Activated gamma-delta T cell (primary cell): ENCODE measurements at regions not wholly inside any gene's neighbourhood (a gene's known extent, or its start where the extent isn't known, plus 50 kb on each side); places are given as distances from the start of the nearest gene placed in this dataset.

Source experiments
- DNase-seq: peaks from one replicate; lab custom pipeline; 2025; lab: John Stamatoyannopoulos, UW

GRCh38 chr6:93675856-93676417, 256.6 kb upstream of the EPHA7 start:
- no peak for DNase-seq

DNA sequence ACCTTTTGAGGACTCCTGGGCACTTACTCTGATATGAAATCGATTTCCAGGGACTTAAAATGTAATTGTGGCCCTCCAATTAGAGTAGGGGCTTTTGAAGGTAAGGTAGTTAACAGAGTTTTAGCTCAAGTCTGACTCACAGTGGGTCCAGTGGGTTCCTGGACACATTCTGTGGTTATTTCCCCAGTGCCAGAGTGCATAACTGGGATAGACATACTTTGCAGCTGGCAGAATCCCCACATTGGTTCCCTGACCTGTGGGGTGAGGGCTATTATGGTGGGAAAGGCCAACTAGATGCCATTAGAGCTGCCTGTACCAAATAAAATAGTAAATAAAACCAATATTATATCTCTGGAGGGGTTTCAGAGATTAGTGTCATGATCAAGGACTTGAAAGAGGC, 243.8 kb upstream of the EPHA7 start:
- DNase-seq: no peak

- DNase-seq: no peak
Measured at GRCh38 chr6:93654548-93654947, 235.2 kb upstream of the EPHA7 start.

DNA sequence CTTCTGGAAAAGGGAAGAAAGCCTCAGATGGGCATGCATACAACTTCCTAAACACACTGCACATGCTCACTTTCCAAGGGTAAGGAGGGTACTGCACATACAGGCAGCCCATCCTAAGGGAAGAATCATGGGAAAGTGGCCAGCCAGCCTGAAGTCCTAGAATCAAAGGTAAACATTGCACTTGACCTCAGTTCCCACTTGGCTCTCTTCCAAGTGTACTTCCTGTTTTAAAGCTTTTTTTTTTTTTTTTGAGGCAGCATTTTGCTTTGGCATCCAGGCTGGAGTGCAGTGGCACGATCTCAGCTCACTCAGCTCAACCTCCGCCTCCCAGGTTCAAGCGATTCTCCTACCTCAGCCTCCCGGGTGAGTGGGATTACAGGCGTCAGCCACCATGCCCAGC, 225.3 kb upstream of the EPHA7 start:
- DNase-seq: no peak

- no peak for DNase-seq
Measured at GRCh38 chr6:93639126-93639525, 219.8 kb upstream of the EPHA7 start.

- peak; percentile 5 for DNase-seq
Measured at GRCh38 chr6:93636987-93637664, 217.8 kb upstream of the EPHA7 start.

GRCh38 chr6:93624408-93624807, 205.0 kb upstream of the EPHA7 start:
- DNase-seq: no peak

DNA sequence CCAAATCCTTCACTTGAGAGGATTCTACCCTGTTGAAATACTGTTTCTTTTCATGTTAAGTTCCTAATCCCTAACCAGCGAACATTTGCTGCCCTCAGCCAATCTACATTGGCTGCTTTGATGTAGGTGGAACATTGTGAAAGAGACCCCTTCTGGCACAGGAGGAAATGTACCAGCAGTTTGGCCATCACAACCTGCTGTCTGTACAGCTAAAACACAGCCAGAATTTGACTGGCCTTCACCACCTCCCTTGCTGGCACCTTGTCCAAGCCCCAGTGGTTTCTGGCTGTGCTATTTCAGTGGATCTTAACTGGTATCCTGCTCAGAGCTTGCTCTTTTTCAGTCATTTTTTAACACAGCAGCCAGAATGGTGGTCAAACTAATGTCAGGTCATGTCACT, 202.1 kb upstream of the EPHA7 start:
- DNase-seq: no peak

DNA sequence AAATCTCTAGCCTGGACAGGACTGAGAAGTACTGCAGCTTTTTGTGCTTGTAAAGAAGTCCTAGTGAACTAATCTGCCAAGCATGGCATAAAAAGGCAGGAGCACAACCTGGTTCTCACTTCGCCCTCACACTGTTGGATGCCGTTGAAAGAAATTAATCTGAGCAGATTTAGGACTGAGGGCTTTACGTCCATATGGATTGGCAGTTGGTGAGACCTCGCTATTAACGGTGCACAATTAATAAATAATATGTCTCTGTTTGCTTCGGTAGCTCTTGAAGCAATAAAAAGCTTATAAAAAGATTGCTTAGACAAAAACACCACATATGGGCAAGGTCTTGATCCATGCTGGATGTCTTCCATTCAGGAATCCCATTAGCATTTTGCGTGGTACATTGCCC, 185.6 kb upstream of the EPHA7 start:
- DNase-seq: no peak

- no peak for DNase-seq
Measured at GRCh38 chr6:93592417-93592816, 173.1 kb upstream of the EPHA7 start.

DNA sequence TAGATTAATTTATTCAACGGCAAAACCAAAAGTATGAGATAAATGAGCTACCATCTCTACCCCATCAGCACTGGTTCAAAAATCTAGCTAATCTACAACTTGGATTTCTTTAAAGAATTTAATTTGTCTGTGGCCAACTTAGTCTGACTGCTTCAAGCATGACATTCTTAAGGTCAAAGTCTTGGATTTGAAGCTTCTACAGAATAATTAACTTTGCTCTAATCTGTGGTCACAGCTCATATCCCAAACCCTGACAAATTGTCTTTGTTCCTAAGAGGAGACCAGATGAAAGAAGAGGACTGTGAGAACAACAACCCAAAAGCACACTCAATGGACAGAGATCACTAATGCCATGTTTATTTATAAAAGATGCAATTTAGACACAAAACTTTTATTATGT, 166.9 kb upstream of the EPHA7 start:
- DNase-seq: no peak

DNA sequence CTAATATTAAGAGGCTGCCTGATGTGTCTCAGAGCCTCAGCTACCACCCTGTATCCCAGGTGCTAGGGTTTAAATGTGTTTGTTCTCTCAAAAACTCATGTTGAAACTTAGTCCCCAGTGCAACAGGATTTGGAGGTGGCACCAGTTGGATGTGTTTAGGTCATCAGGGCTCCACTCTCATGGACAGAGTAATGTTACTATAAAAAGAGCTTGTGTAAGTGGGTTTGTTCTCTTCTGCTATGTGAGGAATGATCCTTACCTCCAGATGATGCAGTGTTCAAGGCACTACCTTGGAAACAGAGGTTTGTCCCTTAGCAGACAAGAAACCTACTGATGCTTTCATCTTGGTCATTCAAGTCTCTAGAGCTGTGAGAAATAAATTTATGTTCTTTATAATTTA, 164.9 kb upstream of the EPHA7 start:
- no peak for DNase-seq

DNA sequence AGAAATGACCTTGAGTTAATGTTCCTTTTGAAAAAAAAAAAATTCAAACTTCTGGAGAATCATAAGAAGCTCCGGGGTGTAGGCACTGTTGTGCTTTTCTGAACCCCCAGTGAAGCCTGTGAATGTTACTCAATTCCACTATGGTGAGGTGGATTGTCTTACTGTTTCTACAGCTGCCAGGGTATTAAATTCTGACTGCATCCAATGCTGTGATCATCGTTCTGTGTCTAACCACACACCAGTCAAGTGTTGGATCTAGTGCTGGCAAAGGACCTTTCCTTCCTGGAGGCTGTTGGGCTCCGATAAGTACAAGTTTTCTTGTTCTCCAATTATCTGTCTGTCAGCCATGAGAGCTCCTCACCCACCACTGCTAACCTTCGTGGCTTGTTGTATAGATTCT, 162.0 kb upstream of the EPHA7 start:
- no peak for DNase-seq

DNA sequence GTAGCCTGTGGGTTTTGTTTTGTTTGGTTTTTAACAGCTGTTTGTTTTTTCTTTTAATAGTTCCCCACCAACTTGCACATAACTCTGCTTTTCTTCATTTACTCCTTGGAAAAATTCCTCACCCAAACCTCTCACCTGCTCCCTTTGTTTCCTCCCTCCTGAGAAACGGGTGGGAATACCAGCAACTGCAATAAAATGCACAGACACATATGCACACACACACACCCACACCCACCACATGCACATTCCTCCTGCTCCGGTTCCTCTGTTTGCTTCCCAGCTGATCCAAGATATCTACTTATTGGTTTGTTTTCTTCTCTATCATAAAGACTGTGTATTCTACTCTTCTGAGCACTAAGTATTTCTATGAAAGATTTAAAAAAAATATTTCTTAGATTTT, 161.1 kb upstream of the EPHA7 start:
- no peak for DNase-seq

DNA sequence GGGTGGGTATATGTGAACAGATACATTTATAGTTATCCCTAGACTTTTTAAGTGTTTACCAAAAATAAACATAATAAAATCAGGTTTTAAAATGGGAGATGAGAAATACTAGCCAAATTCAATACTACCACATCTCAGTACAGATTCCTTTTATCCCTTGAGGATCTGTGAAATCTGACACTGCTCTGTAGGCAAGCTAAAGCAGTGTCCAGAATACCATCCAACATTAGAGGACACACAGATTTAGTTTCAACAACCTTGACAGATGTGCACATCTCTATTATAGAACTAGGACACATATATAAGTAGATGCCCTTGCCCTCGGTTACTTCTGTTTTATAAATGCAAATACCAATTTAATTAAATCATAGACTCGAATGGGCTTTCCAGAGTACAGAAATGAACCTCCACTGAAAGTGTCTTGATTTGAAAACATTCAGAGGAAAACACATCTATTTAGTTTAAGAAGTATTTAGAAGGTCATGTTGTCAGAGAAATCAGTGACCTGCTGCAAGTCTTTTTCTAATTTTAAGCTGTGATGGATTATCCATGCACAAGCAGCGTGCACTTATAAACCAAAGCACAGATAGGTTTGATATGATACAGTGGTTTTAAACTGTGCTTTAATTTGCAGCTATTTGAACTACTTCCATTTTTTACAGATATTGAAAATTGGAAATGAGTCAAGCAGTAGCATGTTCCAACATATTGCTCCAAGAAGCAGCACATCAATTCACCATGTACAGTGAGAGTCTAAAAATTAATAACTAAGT, 156.3 kb upstream of the EPHA7 start:
- no peak for DNase-seq

GRCh38 chr6:93574299-93574698, 154.9 kb upstream of the EPHA7 start:
- no peak for DNase-seq

GRCh38 chr6:93571346-93571745, 152.0 kb upstream of the EPHA7 start:
- no peak for DNase-seq

DNA sequence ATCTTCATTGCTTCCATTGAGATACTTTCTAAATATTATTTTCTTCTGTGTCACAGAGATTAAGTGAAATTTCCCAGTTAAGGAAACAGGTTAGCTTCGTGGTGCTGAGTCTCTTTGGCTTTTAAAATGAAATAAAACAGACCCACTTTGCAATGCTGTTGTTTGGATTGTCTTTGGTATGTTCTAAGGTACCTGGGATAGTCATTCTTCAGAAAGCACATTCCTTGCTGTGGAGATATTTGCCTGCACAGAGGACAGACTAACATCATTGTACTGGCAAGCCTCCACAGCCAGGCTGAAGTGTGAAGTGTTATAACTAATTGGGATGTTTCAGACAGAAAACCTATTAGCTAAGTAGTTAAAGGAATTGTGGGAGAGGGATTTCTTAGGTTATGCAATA, 148.8 kb upstream of the EPHA7 start:
- DNase-seq: no peak

- no peak for DNase-seq
Measured at GRCh38 chr6:93567164-93567563, 147.8 kb upstream of the EPHA7 start.

GRCh38 chr6:93566285-93566684, 146.9 kb upstream of the EPHA7 start:
- DNase-seq: no peak

DNA sequence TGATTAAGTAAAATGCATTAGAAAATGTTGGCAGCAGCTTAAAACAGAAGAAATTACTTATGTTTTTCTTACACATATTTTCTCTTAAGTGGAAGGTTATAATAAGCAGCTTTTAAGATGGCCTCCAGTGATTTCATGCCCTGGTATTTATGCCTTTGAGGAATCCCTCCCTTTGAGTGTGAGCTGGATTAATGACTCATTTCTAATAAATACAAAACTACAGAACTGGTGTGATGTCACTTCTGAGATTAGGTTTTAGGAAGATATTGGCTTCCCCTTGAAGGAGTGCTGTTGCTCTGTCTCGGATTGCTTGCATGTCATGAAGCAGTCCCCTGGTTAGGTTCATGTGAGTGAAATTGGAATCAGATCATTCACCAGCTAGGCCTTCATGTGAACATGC, 143.2 kb upstream of the EPHA7 start:
- DNase-seq: no peak

- DNase-seq: no peak
Measured at GRCh38 chr6:93555292-93555691, 135.9 kb upstream of the EPHA7 start.

GRCh38 chr6:93554018-93554417, 134.7 kb upstream of the EPHA7 start:
- DNase-seq: no peak
